Gastroesophageal sphincter (tissue), 3 donors: ENCODE measurements at regions not wholly inside any gene's neighbourhood (a gene's known extent, or its start where the extent isn't known, plus 50 kb on each side); places are given as distances from the start of the nearest gene placed in this dataset.

ENCODE experiments used
- CTCF ChIP-seq, 4 experiments: fragments of 200-600 bp in 2 of 4; fragments of 450-650 bp in 2 of 4; sonication (generic) in 1 of 4; IDR thresholded peaks; one replicate each; pipeline ENCODE4 v1.5.1; 2017 to 2019; ENCODE audit warnings: antibody characterized with exemption in 4 of 4, mild to moderate bottlenecking in 2 of 4, moderate library complexity in 2 of 4
- EP300 ChIP-seq: sonication (generic); formaldehyde crosslinking; IDR thresholded peaks from one replicate; pipeline ENCODE4 v1.6.1; 2017; ENCODE audit warnings: antibody characterized with exemption, mild to moderate bottlenecking
- POLR2A ChIP-seq, 2 donors: fragments of 450-650 bp; IDR thresholded peaks; one replicate each; pipeline ENCODE4 v1.6.1; 2017; ENCODE audit warnings: antibody characterized with exemption in 2 of 2, mild to moderate bottlenecking in 2 of 2, moderate library complexity in 1 of 2

DNA sequence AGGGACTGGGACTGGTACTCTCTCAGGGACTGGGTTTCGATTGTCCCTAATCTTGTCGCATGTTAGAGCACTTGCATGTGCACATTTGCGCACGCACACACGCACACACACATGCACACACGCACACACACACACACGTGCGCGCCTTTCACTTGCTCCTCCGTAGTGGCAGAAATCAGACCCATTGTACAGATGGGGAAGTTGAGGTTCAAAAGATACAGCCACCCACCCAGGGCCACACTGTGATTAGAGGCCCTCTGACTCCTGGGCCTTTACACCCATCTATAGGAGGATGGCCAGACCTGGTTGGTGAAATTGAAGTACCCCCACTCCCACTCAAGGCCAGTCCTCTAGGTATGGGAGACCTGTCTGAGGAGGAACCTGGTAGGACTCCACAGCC, 167.8 kb upstream of the LHX5 start:
- TF ChIP-seq CTCF (IDR thresholded peaks at IDR 0.05) (no peak), POLR2A (IDR thresholded peaks at IDR 0.05) (no peak), EP300 (no peak)
